Neural cell (in vitro differentiated cells): ENCODE measurements at regions not wholly inside any gene's neighbourhood (a gene's known extent, or its start where the extent isn't known, plus 50 kb on each side); places are given as distances from the start of the nearest gene placed in this dataset.

ENCODE experiments used
- H2AFZ ChIP-seq: fragments of 200-600, 300-800 bp; sonication (generic), shearing (Covaris generic); 2 replicates; pipeline ENCODE4 v1.6.0; 2014; ENCODE audit warnings: low read depth, mild to moderate bottlenecking, antibody characterized with exemption, low read length, moderate library complexity
- H3F3A ChIP-seq: fragments of 200-600 bp; shearing (Covaris generic); 2 replicates; pipeline ENCODE4 v1.6.1; 2016; ENCODE audit warnings: mild to moderate bottlenecking, moderate library complexity, mixed read lengths, antibody characterized with exemption, low read length; ENCODE audit not compliant: insufficient read depth, poor library complexity, severe bottlenecking
- H3K27ac ChIP-seq: fragments of 200-600, 300-800 bp; sonication (generic), shearing (Covaris generic); 2 replicates; pipeline ENCODE4 v1.5.1; 2014; ENCODE audit warnings: mild to moderate bottlenecking, low read length, moderate library complexity
- H3K27me3 ChIP-seq: fragments of 300-800, 200-600 bp; sonication (generic), shearing (Covaris generic); 2 replicates; pipeline ENCODE4 v1.6.0; 2014; ENCODE audit warnings: mild to moderate bottlenecking, low read depth, low read length, moderate library complexity; ENCODE audit not compliant: insufficient read depth
- H3K36me3 ChIP-seq: fragments of 300-800, 200-600 bp; sonication (generic), shearing (Covaris generic); 2 replicates; pipeline ENCODE4 v1.5.1; 2014; ENCODE audit warnings: mild to moderate bottlenecking, antibody characterized with exemption, low read length, moderate library complexity; ENCODE audit not compliant: insufficient read depth
- H3K4me2 ChIP-seq: fragments of 300-800, 200-600 bp; sonication (generic), shearing (Covaris generic); 2 replicates; pipeline ENCODE4 v1.6.0; 2014; ENCODE audit warnings: mild to moderate bottlenecking, low read length
- H3K4me3 ChIP-seq: fragments of 300-800, 200-600 bp; sonication (generic), shearing (Covaris generic); 2 replicates; pipeline ENCODE4 v1.5.1; 2014; ENCODE audit warnings: mild to moderate bottlenecking, low read length, moderate library complexity
- H3K79me2 ChIP-seq: fragments of 200-600 bp; shearing (Covaris generic); replicated peaks from 2 replicates; pipeline ENCODE4 v1.6.0; 2014; ENCODE audit warnings: mild to moderate bottlenecking, low read length, moderate library complexity; ENCODE audit not compliant: insufficient read depth
- H3K9ac ChIP-seq: fragments of 300-800, 200-600 bp; sonication (generic), shearing (Covaris generic); 2 replicates; pipeline ENCODE4 v1.6.1; 2016; ENCODE audit warnings: mild to moderate bottlenecking, low read length, mixed read lengths
- H3K9me2 ChIP-seq: fragments of 200-600 bp; shearing (Covaris generic); 2 replicates; pipeline ENCODE4 v1.6.1; 2016; ENCODE audit warnings: mild to moderate bottlenecking, low read length, mixed read lengths; ENCODE audit not compliant: insufficient read depth
- H3K9me3 ChIP-seq: fragments of 200-600, 300-800 bp; sonication (generic), shearing (Covaris generic); 2 replicates; pipeline ENCODE4 v1.6.1; 2016; ENCODE audit warnings: mild to moderate bottlenecking, mixed run types, low read length, moderate library complexity, mixed read lengths
- H4K20me1 ChIP-seq: fragments of 200-600 bp; shearing (Covaris generic); 2 replicates; pipeline ENCODE4 v1.6.1; 2016; ENCODE audit warnings: mild to moderate bottlenecking, mixed run types; ENCODE audit not compliant: insufficient read depth
- CTCF ChIP-seq: fragments of 450-650 bp; IDR thresholded peaks from 2 replicates; pipeline ENCODE4 v1.5.1; 2014; ENCODE audit warnings: antibody characterized with exemption, mild to moderate bottlenecking, moderate library complexity; ENCODE audit not compliant: poor library complexity, severe bottlenecking
- EP300 ChIP-seq: fragments of 450-650 bp; conservative IDR thresholded peaks from 2 replicates; pipeline ENCODE4 v1.6.1; 2014; ENCODE audit warnings: antibody characterized with exemption, mild to moderate bottlenecking, moderate library complexity; ENCODE audit not compliant: poor library complexity, severe bottlenecking
- EZH2 ChIP-seq: fragments of 200-600, 300-800 bp; shearing (Covaris generic), sonication (generic); IDR thresholded peaks from 2 replicates; pipeline ENCODE4 v1.6.1; 2014; ENCODE audit warnings: antibody characterized with exemption, low read length, borderline replicate concordance, mild to moderate bottlenecking; ENCODE audit not compliant: insufficient read depth, poor library complexity, severe bottlenecking
- MXI1 ChIP-seq: fragments of 450-650 bp; conservative IDR thresholded peaks from 2 replicates; pipeline ENCODE4 v1.6.1; 2014; ENCODE audit warnings: antibody characterized with exemption, mild to moderate bottlenecking; ENCODE audit not compliant: poor library complexity, severe bottlenecking
- POLR2AphosphoS5 ChIP-seq: IDR thresholded peaks from 2 replicates; pipeline ENCODE4 v1.6.1; 2012
- RAD21 ChIP-seq: fragments of 450-650 bp; conservative IDR thresholded peaks from 2 replicates; pipeline ENCODE4 v1.6.1; 2014; ENCODE audit warnings: antibody characterized with exemption, mild to moderate bottlenecking, moderate library complexity
- REST ChIP-seq: IDR thresholded peaks from 2 replicates; pipeline ENCODE4 v1.6.1; 2012; ENCODE audit warnings: borderline replicate concordance
- SMC3 ChIP-seq: fragments of 450-650 bp; conservative IDR thresholded peaks from 2 replicates; pipeline ENCODE4 v1.6.1; 2014; ENCODE audit warnings: antibody characterized with exemption, mild to moderate bottlenecking, moderate library complexity; ENCODE audit not compliant: poor library complexity
- TAF1 ChIP-seq: IDR thresholded peaks from 2 replicates; pipeline ENCODE4 v1.6.1; 2012; ENCODE audit warnings: low read depth

- Histone ChIP-seq H3K4me3 (no peak overlapping the region), H3K9ac (no peak overlapping the region), H3K9me2 (no peaks in the 10 kb centered on the region), H3K4me2 (no peak overlapping the region), H3K27me3 (no peaks in the 10 kb centered on the region), H2AFZ (no peak overlapping the region), H3F3A (no peaks in the 10 kb centered on the region), H3K27ac (no peak overlapping the region), H3K79me2 (no peaks in the 10 kb centered on the region), H4K20me1 (no peaks in the 10 kb centered on the region), H3K36me3 (no peaks in the 10 kb centered on the region), H3K9me3 (peaks cover 4% of the 10 kb centered on the region)
- TF ChIP-seq EP300: no peak
- TF ChIP-seq MXI1: no peak
- TF ChIP-seq SMC3: no peak
- TF ChIP-seq POLR2AphosphoS5: no peak
Observed at GRCh38 chr4:162681212-162681611, 485.5 kb downstream of the NAF1 start.

GRCh38 chr4:162675661-162676060, 491.0 kb downstream of the NAF1 start:
- no peaks in the 10 kb centered on the region for H3K27me3 ChIP-seq
- no peaks in the 10 kb centered on the region for H3F3A ChIP-seq
- no peaks in the 10 kb centered on the region for H4K20me1 ChIP-seq
- no peak overlapping the region for H3K4me3 ChIP-seq
- H3K4me2 ChIP-seq: no peak overlapping the region
- peaks cover 4% of the 10 kb centered on the region for H3K9me3 ChIP-seq
- H3K27ac ChIP-seq: no peak overlapping the region
- no peaks in the 10 kb centered on the region for H3K36me3 ChIP-seq
- no peak overlapping the region for H3K9ac ChIP-seq
- H3K9me2 ChIP-seq: no peaks in the 10 kb centered on the region
- H2AFZ ChIP-seq: no peak overlapping the region
- TF ChIP-seq TAF1 (no peak), EP300 (no peak), MXI1 (no peak), SMC3 (no peak), POLR2AphosphoS5 (no peak), EZH2 (no peak), RAD21 (no peak), CTCF (no peak), REST (no peak)
- H3K79me2 ChIP-seq: no peaks in the 10 kb centered on the region

GRCh38 chr4:162661913-162662312, 498.1 kb upstream of the FSTL5 start:
- Histone ChIP-seq H3K9me2 (no peaks in the 10 kb centered on the region), H4K20me1 (no peaks in the 10 kb centered on the region), H2AFZ (no peak overlapping the region), H3K9ac (no peak overlapping the region), H3K27me3 (no peaks in the 10 kb centered on the region), H3F3A (no peaks in the 10 kb centered on the region), H3K27ac (no peak overlapping the region), H3K4me2 (no peak overlapping the region), H3K4me3 (no peak overlapping the region), H3K36me3 (no peaks in the 10 kb centered on the region), H3K9me3 (no peaks in the 10 kb centered on the region), H3K79me2 (no peaks in the 10 kb centered on the region)
- no peak for TF ChIP-seq MXI1
- TF ChIP-seq TAF1: no peak
- no peak for TF ChIP-seq RAD21
